IMR-90 (cell line): ENCODE measurements at regions not wholly inside any gene's neighbourhood (a gene's known extent, or its start where the extent isn't known, plus 50 kb on each side); places are given as distances from the start of the nearest gene placed in this dataset.

Experiments used
- ATAC-seq: fragments of 200-7000 bp; cut with Tn5 transposase; 2 replicates; pipeline ENCODE4 v1.9.1; 2020; ENCODE audit warnings: low read depth, mild to moderate bottlenecking, moderate library complexity
- BruUV-seq: library from RNA; stranded (reverse); fragments of 400-500 nt; replicated peaks from 2 replicates; lab custom pipeline; 2021; lab: Mats Ljungman, UMichigan
- CTCF ChIA-PET: fragments of 300-600 bp; formaldehyde crosslinking; extraction: SDS; loops from one replicate; lab custom pipeline; 2021; ENCODE audit warnings: antibody characterized with exemption; lab: Yijun Ruan, JAX
- POLR2A ChIA-PET: fragments of 300-600 bp; sonication (Branson Sonifier 250); formaldehyde crosslinking; loops from one replicate; lab custom pipeline; 2022; ENCODE audit warnings: antibody characterized with exemption; ENCODE audit not compliant: unreplicated experiment; lab: Charles Lee
- DNase-seq: peaks from one replicate; pipeline ENCODE4 v3.0.0; 2013
- H2AFZ ChIP-seq: replicated peaks from 2 replicates; pipeline ENCODE3; 2013; ENCODE audit warnings: low read length, mild to moderate bottlenecking; ENCODE audit not compliant: poor library complexity
- H2AK5ac ChIP-seq: 2 replicates; pipeline ENCODE4 v1.6.1; 2013; ENCODE audit warnings: low read depth, low read length, inconsistent platforms
- H2AK9ac ChIP-seq: replicated peaks from 2 replicates; pipeline ENCODE3; 2013; ENCODE audit warnings: mild to moderate bottlenecking, low read depth, low read length, moderate library complexity; ENCODE audit not compliant: poor library complexity
- H2BK120ac ChIP-seq: 2 replicates; pipeline ENCODE4 v1.6.1; 2013; ENCODE audit warnings: low read depth, low read length, inconsistent platforms
- H2BK15ac ChIP-seq: 3 replicates; pipeline ENCODE4 v1.6.1; 2013; ENCODE audit warnings: low read depth, low read length, inconsistent platforms
- H2BK20ac ChIP-seq: 2 replicates; pipeline ENCODE4 v1.6.1; 2013; ENCODE audit warnings: low read depth, mild to moderate bottlenecking, inconsistent platforms, low read length, moderate library complexity
- H2BK5ac ChIP-seq: 2 replicates; pipeline ENCODE4 v1.6.1; 2013; ENCODE audit warnings: mild to moderate bottlenecking, low read depth, low read length, inconsistent platforms; ENCODE audit not compliant: poor library complexity, severe bottlenecking
- H3K14ac ChIP-seq: replicated peaks from 2 replicates; pipeline ENCODE4 v1.6.1; 2013; ENCODE audit warnings: low read depth, low read length, inconsistent platforms
- H3K18ac ChIP-seq: 2 replicates; pipeline ENCODE4 v1.6.1; 2013; ENCODE audit warnings: low read depth, low read length, control low read depth
- H3K23ac ChIP-seq: 2 replicates; pipeline ENCODE4 v1.6.1; 2013; ENCODE audit warnings: low read depth, low read length, inconsistent platforms
- H3K27ac ChIP-seq: 2 replicates; pipeline ENCODE4 v1.5.1; 2013; ENCODE audit warnings: mild to moderate bottlenecking, control low read depth, low read length; ENCODE audit not compliant: insufficient read depth
- H3K27me3 ChIP-seq: 2 replicates; pipeline ENCODE4 v1.6.1; 2013; ENCODE audit warnings: low read length; ENCODE audit not compliant: control insufficient read depth, insufficient read depth
- H3K36me3 ChIP-seq: 2 replicates; pipeline ENCODE4 v1.6.1; 2013; ENCODE audit warnings: low read length, mixed read lengths; ENCODE audit not compliant: control insufficient read depth, insufficient read depth
- H3K4ac ChIP-seq: 2 replicates; pipeline ENCODE4 v1.6.1; 2013; ENCODE audit warnings: low read depth, low read length, inconsistent platforms
- H3K4me1 ChIP-seq: 2 replicates; pipeline ENCODE4 v1.6.1; 2013; ENCODE audit warnings: low read length, mixed read lengths; ENCODE audit not compliant: control insufficient read depth, insufficient read depth
- H3K4me2 ChIP-seq: 2 replicates; pipeline ENCODE4 v1.6.1; 2013; ENCODE audit warnings: low read depth, mild to moderate bottlenecking, control low read depth, low read length, moderate library complexity
- H3K4me3 ChIP-seq: 2 replicates; pipeline ENCODE4 v1.5.1; 2013; ENCODE audit warnings: low read depth, mild to moderate bottlenecking, control low read depth, low read length, moderate library complexity; ENCODE audit not compliant: insufficient read depth
- H3K56ac ChIP-seq: 2 replicates; pipeline ENCODE4 v1.6.1; 2013; ENCODE audit warnings: low read length, inconsistent platforms; ENCODE audit not compliant: insufficient read depth; ENCODE audit errors: extremely low read depth
- H3K79me1 ChIP-seq, 2 experiments: 2 replicates each; pipeline ENCODE4 v1.6.1; 2013; ENCODE audit warnings: low read length in 2 of 2, inconsistent platforms in 1 of 2, low read depth in 1 of 2
- H3K9ac ChIP-seq: 2 replicates; pipeline ENCODE4 v1.6.1; 2013; ENCODE audit warnings: low read depth, low read length, control low read depth
- H3K9me1 ChIP-seq: 2 replicates; pipeline ENCODE4 v1.6.1; 2013; ENCODE audit warnings: low read length, inconsistent platforms; ENCODE audit not compliant: insufficient read depth
- H3K9me3 ChIP-seq: 2 replicates; pipeline ENCODE4 v1.6.1; 2013; ENCODE audit warnings: low read length; ENCODE audit not compliant: control insufficient read depth, insufficient read depth
- H4K20me1 ChIP-seq: 2 replicates; pipeline ENCODE4 v1.6.1; 2013; ENCODE audit warnings: low read length, inconsistent platforms; ENCODE audit not compliant: insufficient read depth
- H4K5ac ChIP-seq: 2 replicates; pipeline ENCODE4 v1.6.1; 2013; ENCODE audit warnings: mild to moderate bottlenecking, low read depth, low read length, control low read depth
- H4K8ac ChIP-seq, 2 experiments: 2 replicates each; pipeline ENCODE4 v1.6.1; 2013; ENCODE audit warnings: low read depth in 2 of 2, low read length in 2 of 2, control low read depth in 1 of 2, inconsistent platforms in 1 of 2
- H4K91ac ChIP-seq: 2 replicates; pipeline ENCODE4 v1.6.1; 2013; ENCODE audit warnings: low read depth, low read length, inconsistent platforms; ENCODE audit not compliant: insufficient read depth
- BHLHE40 ChIP-seq: fragments of 150-350 bp; IDR thresholded peaks from 2 replicates; pipeline ENCODE4 v1.6.1; 2016; ENCODE audit warnings: mild to moderate bottlenecking, low read depth, low read length
- CEBPB ChIP-seq: IDR thresholded peaks from 2 replicates; pipeline ENCODE4 v1.6.1; 2012; ENCODE audit warnings: low read depth, low read length, improper control_type of control experiment
- CHD1 ChIP-seq: IDR thresholded peaks from 2 replicates; pipeline ENCODE4 v1.6.1; 2012; ENCODE audit warnings: low read depth, low read length, improper control_type of control experiment
- CTCF ChIP-seq: conservative IDR thresholded peaks from 2 replicates; pipeline ENCODE4 v1.5.1; 2012; ENCODE audit warnings: mild to moderate bottlenecking, low read depth, low read length, improper control_type of control experiment
- ELK1 ChIP-seq: fragments of 150-350 bp; IDR thresholded peaks from 2 replicates; pipeline ENCODE4 v1.6.1; 2016; ENCODE audit warnings: low read depth, mild to moderate bottlenecking, low read length, moderate library complexity, borderline replicate concordance
- FOS ChIP-seq: fragments of 150-350 bp; IDR thresholded peaks from 2 replicates; pipeline ENCODE4 v1.6.1; 2016; ENCODE audit warnings: low read depth, low read length
- MAFK ChIP-seq: IDR thresholded peaks from 2 replicates; pipeline ENCODE4 v1.6.1; 2012; ENCODE audit warnings: low read depth, low read length, improper control_type of control experiment
- MAZ ChIP-seq: IDR thresholded peaks from 2 replicates; pipeline ENCODE4 v1.6.1; 2012; ENCODE audit warnings: low read depth, mild to moderate bottlenecking, low read length, improper control_type of control experiment, moderate library complexity, borderline replicate concordance
- MXI1 ChIP-seq: IDR thresholded peaks from 2 replicates; pipeline ENCODE4 v1.6.1; 2012; ENCODE audit warnings: low read depth, mild to moderate bottlenecking, low read length, moderate library complexity, borderline replicate concordance
- NFE2L2 ChIP-seq: fragments of 150-350 bp; IDR thresholded peaks from 2 replicates; pipeline ENCODE4 v1.6.1; 2016; ENCODE audit warnings: low read depth, mild to moderate bottlenecking, low read length
- POLR2A ChIP-seq: IDR thresholded peaks from 2 replicates; pipeline ENCODE4 v1.6.1; 2012; ENCODE audit warnings: mild to moderate bottlenecking, low read depth, low read length
- RAD21 ChIP-seq: IDR thresholded peaks from 2 replicates; pipeline ENCODE4 v1.6.1; 2012; ENCODE audit warnings: low read length, improper control_type of control experiment
- RCOR1 ChIP-seq: IDR thresholded peaks from 2 replicates; pipeline ENCODE4 v1.6.1; 2012; ENCODE audit warnings: mild to moderate bottlenecking, low read length, improper control_type of control experiment; ENCODE audit not compliant: insufficient replicate concordance
- RFX5 ChIP-seq: IDR thresholded peaks from 2 replicates; pipeline ENCODE4 v1.8.0; 2012; ENCODE audit warnings: low read depth, mild to moderate bottlenecking, low read length, moderate library complexity
- SMC3 ChIP-seq: fragments of 150-350 bp; IDR thresholded peaks from 2 replicates; pipeline ENCODE4 v1.6.1; 2016; ENCODE audit warnings: low read depth, mild to moderate bottlenecking, antibody characterized with exemption, low read length, moderate library complexity
- USF2 ChIP-seq: fragments of 150-350 bp; IDR thresholded peaks from 2 replicates; pipeline ENCODE4 v1.6.1; 2017; ENCODE audit warnings: mild to moderate bottlenecking, antibody characterized with exemption, low read length, low read depth
- WGBS, 2 experiments: methylation state at CpG; one replicate each; pipeline versions ENCODE4 v1.1.5 to v1.1.7; 2013; ENCODE audit warnings: missing lambda C conversion rate in 2 of 2; ENCODE audit not compliant: insufficient read length in 1 of 2; ENCODE audit errors: extremely low coverage in 2 of 2; 5-methylcytosine and 5-hydroxymethylcytosine counted together
- dilution Hi-C: fragments of 300-500 bp; cut with HindIII; formaldehyde crosslinking; loops from one replicate; pipeline ENCODE4 v1.14.3; 2018; ENCODE audit warnings: low sequenced_read_pairs; ENCODE audit not compliant: unreplicated experiment
- in situ Hi-C: fragments of 300-500 bp; cut with MboI; formaldehyde crosslinking; loops from 3 replicates; pipeline ENCODE4 v1.14.3; 2019; ENCODE audit warnings: low sequenced_read_pairs, inconsistent platforms, mixed read lengths
- intact Hi-C: fragments of 100-400 bp; cut with micrococcal nuclease; formaldehyde crosslinking; loops from 2 replicates; pipeline ENCODE4 v1.10.0; 2022

- Histone ChIP-seq H2BK5ac (no peak overlapping the region), H3K9me1 (no peaks in the 10 kb centered on the region), H3K27me3 (no peaks in the 10 kb centered on the region), H2AFZ (no peak overlapping the region), H3K9ac (no peak overlapping the region), H2AK5ac (no peak overlapping the region), H4K20me1 (no peaks in the 10 kb centered on the region), H3K4ac (no peak overlapping the region), H3K23ac (no peak overlapping the region), H3K9me3 (peaks cover 7% of the 10 kb centered on the region; the same call in 1 of the 2 replicates), H2AK9ac (no peak overlapping the region), H3K14ac (no peak overlapping the region), H4K91ac (no peak overlapping the region), H3K56ac (no peak overlapping the region), H2BK120ac (no peak overlapping the region), H3K79me1 (no peaks in the 10 kb centered on the region), H4K5ac (no peak overlapping the region), H3K36me3 (no peaks in the 10 kb centered on the region), H2BK20ac (no peak overlapping the region), H4K8ac (no peak overlapping the region), H3K18ac (no peak overlapping the region), H3K4me1 (no peaks in the 10 kb centered on the region), H3K27ac (no peak overlapping the region), H2BK15ac (no peak overlapping the region), H3K4me3 (no peak overlapping the region), H3K4me2 (no peak overlapping the region)
- POLR2A ChIA-PET: no interaction called here
- intact Hi-C loops: no loop called here
- TF ChIP-seq POLR2A (no peak), MAZ (no peak), CHD1 (no peak), MAFK (no peak), CEBPB (no peak), NFE2L2 (no peak), FOS (no peak), ELK1 (no peak), USF2 (no peak), MXI1 (no peak), BHLHE40 (no peak), RFX5 (no peak), RAD21 (no peak), CTCF (no peak), SMC3 (no peak), RCOR1 (no peak)
- CTCF ChIA-PET: interaction anchor here (0.6 kb wide), 1 partner anchor 14 kb away, joined by 4 read pairs; no protein-coding TSS in a partner anchor
- DNase-seq (no peak), ATAC-seq (no peak)
- dilution Hi-C loops: no loop called here
- no TSS peak for BruUV-seq
- in situ Hi-C loops: no loop called here
- 96% methylated on average over 5 of the region's 17 CpGs; no CpG with 5 or more reads in 1 of the 2 experiments for WGBS, 2 experiments
Observed at GRCh38 chr3:19748782-19749447, 185.1 kb downstream of the EFHB start.
